ENCODE measurements at regions not wholly inside any gene's neighbourhood (a gene's known extent, or its start where the extent isn't known, plus 50 kb on each side); places are given as distances from the start of the nearest gene placed in this dataset.
"Not testable (repeated sequence)": the region's sequence is repeated elsewhere in the genome, so short reads cannot be mapped to it uniquely, and the experiment has no call there.

DNA sequence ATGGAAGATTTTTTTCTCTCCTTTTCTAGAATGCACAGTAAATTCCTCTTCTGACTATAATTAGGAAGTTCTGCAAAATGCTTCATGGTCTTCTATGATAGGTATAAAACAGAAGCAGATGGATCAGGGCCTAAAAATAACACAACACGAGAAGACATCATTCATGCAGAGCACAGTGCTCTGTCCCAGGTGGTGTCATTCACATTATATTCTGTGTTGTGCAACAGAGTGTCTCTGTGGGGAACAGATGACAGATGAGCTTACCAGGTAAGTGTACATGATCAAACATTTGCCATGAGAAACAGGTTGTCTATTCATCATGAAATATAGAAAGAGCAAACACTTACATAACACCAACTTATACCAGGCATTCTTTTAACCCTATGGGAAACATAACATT lies 288.3 kb downstream of the KCTD12 start:
- H3K9me3 Mint-ChIP-seq, result peaks cover 9% of the 10 kb centered on the region
- TF ChIP-seq, protein P1, sequence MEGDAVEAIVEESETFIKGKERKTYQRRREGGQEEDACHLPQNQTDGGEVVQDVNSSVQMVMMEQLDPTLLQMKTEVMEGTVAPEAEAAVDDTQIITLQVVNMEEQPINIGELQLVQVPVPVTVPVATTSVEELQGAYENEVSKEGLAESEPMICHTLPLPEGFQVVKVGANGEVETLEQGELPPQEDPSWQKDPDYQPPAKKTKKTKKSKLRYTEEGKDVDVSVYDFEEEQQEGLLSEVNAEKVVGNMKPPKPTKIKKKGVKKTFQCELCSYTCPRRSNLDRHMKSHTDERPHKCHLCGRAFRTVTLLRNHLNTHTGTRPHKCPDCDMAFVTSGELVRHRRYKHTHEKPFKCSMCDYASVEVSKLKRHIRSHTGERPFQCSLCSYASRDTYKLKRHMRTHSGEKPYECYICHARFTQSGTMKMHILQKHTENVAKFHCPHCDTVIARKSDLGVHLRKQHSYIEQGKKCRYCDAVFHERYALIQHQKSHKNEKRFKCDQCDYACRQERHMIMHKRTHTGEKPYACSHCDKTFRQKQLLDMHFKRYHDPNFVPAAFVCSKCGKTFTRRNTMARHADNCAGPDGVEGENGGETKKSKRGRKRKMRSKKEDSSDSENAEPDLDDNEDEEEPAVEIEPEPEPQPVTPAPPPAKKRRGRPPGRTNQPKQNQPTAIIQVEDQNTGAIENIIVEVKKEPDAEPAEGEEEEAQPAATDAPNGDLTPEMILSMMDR (IDR thresholded peaks at IDR 0.05; ENCODE audit: unreplicated experiment), result no peak
- no peaks in the 10 kb centered on the region for H3K36me3 Mint-ChIP-seq
- H3K27ac Mint-ChIP-seq, result no peak overlapping the region
- DNase-seq (ENCODE audit: low spot score in 2 of 2, unreplicated experiment in 2 of 2), result no peak
- H3K4me3 Mint-ChIP-seq, result no peak overlapping the region
- peaks cover 35% of the 10 kb centered on the region for H3K27me3 Mint-ChIP-seq (ENCODE audit: low read depth)
- H3K4me1 Mint-ChIP-seq, result peaks cover 27% of the 10 kb centered on the region

DNA sequence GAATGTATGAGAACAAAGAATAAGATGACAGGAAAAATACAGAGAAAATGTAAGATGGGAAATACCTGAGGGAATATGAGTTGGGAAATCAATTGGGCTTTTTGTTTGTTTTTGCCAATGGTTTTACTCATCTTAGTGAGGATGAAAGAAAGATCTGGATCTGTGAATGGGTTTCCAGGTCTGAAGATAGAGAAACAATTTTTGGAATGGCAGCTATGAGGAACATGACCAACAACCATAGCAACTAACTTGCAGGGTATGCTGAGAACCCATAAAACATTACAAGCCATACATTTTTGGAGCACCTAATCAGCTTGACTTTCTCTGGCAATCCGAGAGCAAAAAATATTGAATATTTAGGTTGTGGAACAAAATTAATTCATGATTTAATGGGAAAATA lies 290.0 kb downstream of the KCTD12 start:
- TF ChIP-seq, protein P1 (IDR thresholded peaks at IDR 0.05; ENCODE audit: unreplicated experiment), result no peak
- no peak for DNase-seq (ENCODE audit: low spot score in 2 of 2, unreplicated experiment in 2 of 2)
- H3K4me3 Mint-ChIP-seq, result no peak overlapping the region
- no peak overlapping the region for H3K27ac Mint-ChIP-seq
- H3K9me3 Mint-ChIP-seq, result peaks cover 9% of the 10 kb centered on the region
- peaks cover 34% of the 10 kb centered on the region for H3K27me3 Mint-ChIP-seq (ENCODE audit: low read depth)
- H3K36me3 Mint-ChIP-seq, result no peaks in the 10 kb centered on the region
- H3K4me1 Mint-ChIP-seq, result peaks cover 27% of the 10 kb centered on the region

DNA sequence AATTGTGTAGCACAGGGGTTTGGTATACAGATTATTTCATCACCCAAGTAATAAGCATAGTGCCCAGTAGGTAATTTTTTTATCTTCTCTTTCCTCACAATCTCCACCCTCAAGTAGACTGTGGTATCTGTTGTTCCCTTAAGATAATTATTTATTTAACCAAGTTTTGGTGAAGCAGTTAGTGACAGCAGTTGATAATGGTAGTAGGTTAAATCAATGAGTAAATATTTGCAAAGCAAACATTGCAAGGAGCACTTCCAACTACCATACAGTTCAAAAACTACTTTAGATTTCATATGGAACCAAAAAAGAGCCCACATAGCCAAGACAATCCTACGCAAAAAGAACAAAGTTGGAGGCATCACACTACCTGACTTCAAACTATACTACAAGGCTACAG lies 291.8 kb downstream of the KCTD12 start:
- H3K36me3 Mint-ChIP-seq, result no peaks in the 10 kb centered on the region
- TF ChIP-seq, protein P1 (IDR thresholded peaks at IDR 0.05; ENCODE audit: unreplicated experiment), result no peak
- peaks cover 28% of the 10 kb centered on the region for H3K27me3 Mint-ChIP-seq (ENCODE audit: low read depth)
- H3K27ac Mint-ChIP-seq, result no peak overlapping the region
- H3K4me1 Mint-ChIP-seq, result peaks cover 17% of the 10 kb centered on the region
- H3K9me3 Mint-ChIP-seq, result peaks cover 9% of the 10 kb centered on the region
- no peak overlapping the region for H3K4me3 Mint-ChIP-seq
- DNase-seq (ENCODE audit: low spot score in 2 of 2, unreplicated experiment in 2 of 2), result no peak

DNA sequence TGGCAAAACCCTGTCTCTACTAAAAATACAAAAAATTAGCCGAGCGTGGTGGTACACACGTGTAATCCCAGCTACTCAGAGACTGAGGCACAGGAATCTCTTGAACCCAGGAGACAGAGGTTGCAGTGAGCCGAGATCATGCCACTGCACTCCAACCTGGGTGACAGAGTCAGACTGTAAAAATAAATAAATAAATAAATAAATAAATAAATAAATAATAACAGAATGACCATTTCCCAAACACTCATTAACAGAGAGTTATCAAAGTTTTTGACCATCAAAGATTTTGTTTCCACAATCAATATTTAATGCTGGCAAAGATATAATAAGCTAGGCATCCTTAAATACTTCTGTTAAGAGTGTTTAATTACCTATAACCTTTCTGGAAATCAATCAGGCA lies 299.4 kb downstream of the KCTD12 start:
- Mint-ChIP-seq H3K36me3 (no peaks in the 10 kb centered on the region), H3K4me3 (no peak overlapping the region), H3K27me3 (ENCODE audit: low read depth) (peaks cover 25% of the 10 kb centered on the region), H3K4me1 (no peaks in the 10 kb centered on the region), H3K9me3 (no peaks in the 10 kb centered on the region), H3K27ac (no peak overlapping the region)
- TF ChIP-seq, protein P1 (IDR thresholded peaks at IDR 0.05; ENCODE audit: unreplicated experiment), result no peak
- no peak for DNase-seq (ENCODE audit: low spot score in 2 of 2, unreplicated experiment in 2 of 2)

DNA sequence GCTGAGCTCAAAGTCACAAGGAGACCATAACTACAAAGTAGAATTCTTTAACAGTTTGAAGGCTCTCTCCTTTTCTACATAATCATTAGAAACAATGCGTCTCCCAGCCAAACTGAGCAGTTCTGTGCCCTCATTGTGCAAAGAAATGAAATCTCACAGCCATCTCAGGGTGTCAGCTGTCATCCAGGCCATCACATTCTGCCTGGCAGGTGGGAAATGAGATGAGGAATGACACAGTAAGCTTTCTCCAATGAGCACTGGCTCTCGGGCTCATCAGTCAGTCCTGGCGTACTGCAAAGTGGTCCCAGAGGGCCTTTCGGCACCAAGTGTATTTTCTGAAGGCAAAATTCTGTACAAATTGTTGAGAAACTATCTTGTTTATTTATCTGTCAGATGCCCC lies 306.5 kb downstream of the KCTD12 start:
- H3K27ac Mint-ChIP-seq, result no peak overlapping the region
- TF ChIP-seq, protein P1 (IDR thresholded peaks at IDR 0.05; ENCODE audit: unreplicated experiment), result no peak
- H3K9me3 Mint-ChIP-seq, result peaks cover 50% of the 10 kb centered on the region
- H3K4me3 Mint-ChIP-seq, result no peak overlapping the region
- DNase-seq (ENCODE audit: low spot score in 2 of 2, unreplicated experiment in 2 of 2), result no peak
- H3K27me3 Mint-ChIP-seq (ENCODE audit: low read depth), result no peaks in the 10 kb centered on the region
- peaks cover 9% of the 10 kb centered on the region for H3K36me3 Mint-ChIP-seq
- no peaks in the 10 kb centered on the region for H3K4me1 Mint-ChIP-seq

DNA sequence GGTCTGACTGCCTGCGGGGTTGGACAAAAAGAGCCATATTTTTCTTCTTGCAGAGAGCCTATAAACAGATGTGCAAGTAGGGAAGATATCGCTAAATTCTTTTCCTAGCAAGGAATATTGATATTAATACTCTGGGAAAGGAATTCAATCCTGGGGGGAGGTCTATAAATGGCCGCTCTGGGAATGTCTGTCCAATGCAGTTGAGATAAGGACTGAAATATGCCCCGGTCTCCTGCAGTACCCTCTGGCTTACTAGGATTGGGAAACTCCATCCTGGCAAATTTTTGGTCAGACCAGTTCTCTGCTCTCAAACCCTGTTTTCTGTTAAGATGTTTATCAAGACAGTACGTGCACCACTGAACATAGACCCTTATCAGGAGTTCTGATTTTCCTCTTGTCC lies 310.6 kb downstream of the KCTD12 start:
- peaks cover 54% of the 10 kb centered on the region for H3K9me3 Mint-ChIP-seq
- not testable (repeated sequence) for DNase-seq (ENCODE audit: low spot score in 2 of 2, unreplicated experiment in 2 of 2); H3K27ac Mint-ChIP-seq

More for the DNA sequence above, 310.6 kb downstream of the KCTD12 start:
- not testable (repeated sequence) for H3K4me3 Mint-ChIP-seq; H3K36me3 Mint-ChIP-seq; H3K4me1 Mint-ChIP-seq; H3K27me3 Mint-ChIP-seq (ENCODE audit: low read depth)
